RWPE1 (cell line): ENCODE measurements at regions not wholly inside any gene's neighbourhood (a gene's known extent, or its start where the extent isn't known, plus 50 kb on each side); places are given as distances from the start of the nearest gene placed in this dataset.
A peak's percentile ranks its signal among the peaks of the same experiment; 100 is the strongest.

Source experiments
- CTCF ChIA-PET: fragments of 350-600 bp; sonication (Branson Sonifier 250); formaldehyde crosslinking; extraction: SDS; loops from one replicate; lab custom pipeline; 2021; lab: Yijun Ruan, JAX
- POLR2A ChIA-PET: fragments of 400-600 bp; formaldehyde crosslinking; extraction: SDS; loops from one replicate; lab custom pipeline; 2020; ENCODE audit warnings: antibody characterized with exemption; ENCODE audit not compliant: low non-redundant PET; lab: Yijun Ruan, JAX
- DNase-seq: peaks from one replicate; pipeline ENCODE4 v3.0.0; 2012; ENCODE audit warnings: low spot score
- H3K27ac ChIP-seq: fragments of 450-650 bp; 2 replicates; pipeline ENCODE4 v1.5.1; 2017
- CTCF ChIP-seq: fragments of 450-650 bp; conservative IDR thresholded peaks from 2 replicates; pipeline ENCODE4 v1.5.1; 2017; ENCODE audit warnings: low read depth, mild to moderate bottlenecking

GRCh38 chr3:64909757-64910467, 222.1 kb upstream of the ADAMTS9 start:
- no peak for TF ChIP-seq CTCF
- POLR2A ChIA-PET = no interaction called here
- CTCF ChIA-PET = no interaction called here

GRCh38 chr3:64909011-64909410, 221.2 kb upstream of the ADAMTS9 start:
- no peak for TF ChIP-seq CTCF
- DNase-seq = no peak
- ChIA-PET CTCF (no interaction called here), POLR2A (no interaction called here)
- H3K27ac ChIP-seq = no peak overlapping the region

More at GRCh38 chr3:64909757-64910467, 222.1 kb upstream of the ADAMTS9 start:
- DNase-seq = no peak
- no peak overlapping the region for H3K27ac ChIP-seq

GRCh38 chr3:64908251-64908685, 220.5 kb upstream of the ADAMTS9 start:
- H3K27ac ChIP-seq = no peak overlapping the region
- DNase-seq = peak; percentile 11
- CTCF ChIA-PET = no interaction called here
- POLR2A ChIA-PET = no interaction called here
- no peak for TF ChIP-seq CTCF

- no peak for DNase-seq
- POLR2A ChIA-PET = no interaction called here
- H3K27ac ChIP-seq = no peak overlapping the region
- no peak for TF ChIP-seq CTCF
- CTCF ChIA-PET = no interaction called here
These were observed 218.2 kb upstream of the ADAMTS9 start for GRCh38 chr3:64905906-64906410.

- TF ChIP-seq CTCF = no peak
- H3K27ac ChIP-seq = no peak overlapping the region
- POLR2A ChIA-PET = no interaction called here
- CTCF ChIA-PET = no interaction called here
- DNase-seq = no peak
These were observed 215.2 kb upstream of the ADAMTS9 start for GRCh38 chr3:64903006-64903405.

GRCh38 chr3:64901986-64902516, 214.3 kb upstream of the ADAMTS9 start:
- CTCF ChIA-PET = no interaction called here
- POLR2A ChIA-PET = no interaction called here
- no peak overlapping the region for H3K27ac ChIP-seq
- no peak for DNase-seq
- TF ChIP-seq CTCF = no peak
